HepG2 (cell line): ENCODE measurements at regions not wholly inside any gene's neighbourhood (a gene's known extent, or its start where the extent isn't known, plus 50 kb on each side); places are given as distances from the start of the nearest gene placed in this dataset.

Experiments
- ATAC-seq: fragments of 200-7000 bp; cut with Tn5 transposase; 3 replicates; pipeline ENCODE4 v1.9.1; 2020; ENCODE audit warnings: mild to moderate bottlenecking, moderate library complexity
- BruUV-seq: library from RNA; stranded (reverse); fragments of 400-500 nt; replicated peaks from 2 replicates; lab custom pipeline; 2021; lab: Mats Ljungman, UMichigan
- CTCF ChIA-PET: fragments of 300-600 bp; formaldehyde crosslinking; extraction: SDS; loops from one replicate; lab custom pipeline; 2021; ENCODE audit warnings: low total read pairs, inconsistent platforms, low intra/inter-chr PET ratio; lab: Yijun Ruan, JAX
- POLR2A ChIA-PET: fragments of 350-600 bp; sonication (Branson Sonifier 250); formaldehyde crosslinking; loops from one replicate; lab custom pipeline; 2020; ENCODE audit warnings: antibody characterized with exemption, inconsistent platforms; lab: Yijun Ruan, JAX
- DNase-seq: peaks from one replicate; pipeline ENCODE4 v3.0.0-alpha.2; 2015; ENCODE audit warnings: low spot score
- FAIRE-seq: peaks from 3 replicates; lab custom pipeline; 2011; peaks lifted over from hg19 to GRCh38; lab: Jason Lieb, UNC
- H2AFZ ChIP-seq: one replicate; pipeline ENCODE4 v1.6.1; 2011; ENCODE audit warnings: low read length, inconsistent platforms
- H3K27ac ChIP-seq: fragments of 300-600 bp; 3 replicates; pipeline ENCODE4 v1.8.0; 2011; ENCODE audit warnings: mixed run types, mild to moderate bottlenecking, mixed read lengths, low read length, inconsistent platforms; ENCODE audit not compliant: insufficient read depth; ENCODE audit errors: extremely low read length
- H3K27me3 ChIP-seq, 2 experiments: fragments of 200-600 bp in 1 of 2; 2 replicates in 1 of 2; 3 replicates in 1 of 2; pipeline versions ENCODE4 v1.6.0 to v1.8.0; 2011; ENCODE audit warnings: low read length in 2 of 2, mild to moderate bottlenecking in 2 of 2, moderate library complexity in 2 of 2, inconsistent platforms in 1 of 2; ENCODE audit not compliant: insufficient read depth in 2 of 2, control insufficient read depth in 1 of 2
- H3K36me3 ChIP-seq, 2 experiments: fragments of 200-600 bp in 1 of 2; replicated peaks in 1 of 2; 2 replicates in 1 of 2; 3 replicates in 1 of 2; pipeline versions ENCODE4 v1.5.1 to v1.8.0; 2011; ENCODE audit warnings: low read length in 2 of 2, inconsistent platforms in 1 of 2; ENCODE audit not compliant: insufficient read depth in 2 of 2, control insufficient read depth in 1 of 2
- H3K4me1 ChIP-seq: 2 replicates; pipeline ENCODE4 v1.5.1; 2012; ENCODE audit warnings: low read length, inconsistent platforms; ENCODE audit not compliant: insufficient read depth
- H3K4me2 ChIP-seq: 2 replicates; pipeline ENCODE4 v1.6.0; 2011; ENCODE audit warnings: low read depth, low read length, inconsistent platforms
- H3K4me3 ChIP-seq, 3 experiments: fragments of 200-600 bp in 1 of 3; sonication (generic), shearing (Covaris generic) in 1 of 3; replicated peaks in 1 of 3; 2 replicates each; pipeline ENCODE4 v1.5.1; 2011 to 2016; ENCODE audit warnings: low read length in 3 of 3, inconsistent platforms in 2 of 3, low read depth in 2 of 3, mild to moderate bottlenecking in 2 of 3, control low read depth in 1 of 3, mixed read lengths in 1 of 3; ENCODE audit not compliant: insufficient read depth in 1 of 3
- H3K79me2 ChIP-seq: one replicate; pipeline ENCODE4 v1.6.1; 2011; ENCODE audit warnings: low read length, inconsistent platforms; ENCODE audit not compliant: insufficient read depth
- H3K9ac ChIP-seq: 2 replicates; pipeline ENCODE4 v1.6.0; 2011; ENCODE audit warnings: mild to moderate bottlenecking, low read depth, low read length, inconsistent platforms; ENCODE audit not compliant: insufficient read depth
- H3K9me3 ChIP-seq: 2 replicates; pipeline ENCODE4 v1.5.1; 2012; ENCODE audit warnings: mild to moderate bottlenecking, low read length
- H4K20me1 ChIP-seq: 2 replicates; pipeline ENCODE4 v1.6.0; 2011; ENCODE audit warnings: inconsistent platforms, mild to moderate bottlenecking, low read length, moderate library complexity; ENCODE audit not compliant: insufficient read depth
- ADNP ChIP-seq: sonication (generic); formaldehyde crosslinking; IDR thresholded peaks from 2 replicates; pipeline ENCODE4 v1.4.0; 2020; ENCODE audit warnings: missing genetic modification reagents
- ATF1 ChIP-seq: IDR thresholded peaks from 2 replicates; pipeline ENCODE4 v1.6.1; 2016; ENCODE audit warnings: mild to moderate bottlenecking, control low read depth
- BORCS8-MEF2B ChIP-seq: sonication (generic); formaldehyde crosslinking; IDR thresholded peaks from 2 replicates; pipeline ENCODE4 v1.8.0; 2022; ENCODE audit warnings: mild to moderate bottlenecking, missing genetic modification reagents
- CBX2 ChIP-seq, 2 experiments: fragments of 200-600 bp in 1 of 2; sonication (generic); formaldehyde crosslinking in 1 of 2; IDR thresholded peaks; 2 replicates each; pipeline versions ENCODE4 v1.7.0 to v1.8.1; 2018 to 2022; ENCODE audit warnings: low read depth in 2 of 2, low read length in 1 of 2, mild to moderate bottlenecking in 1 of 2, missing genetic modification reagents in 1 of 2
- CCDC6 ChIP-seq: sonication (generic); formaldehyde crosslinking; IDR thresholded peaks from 2 replicates; pipeline ENCODE4 v1.8.1; 2022; ENCODE audit warnings: mild to moderate bottlenecking, missing genetic modification reagents, moderate library complexity
- RAD21 ChIP-seq: fragments of 450-650 bp; formaldehyde crosslinking; IDR thresholded peaks from 2 replicates; pipeline ENCODE4 v1.5.0; 2020; ENCODE audit warnings: mild to moderate bottlenecking
- RORA ChIP-seq: sonication (generic); formaldehyde crosslinking; IDR thresholded peaks from 2 replicates; pipeline ENCODE4 v1.5.0; 2020; ENCODE audit warnings: mild to moderate bottlenecking, missing genetic modification reagents, moderate library complexity
- SAFB2 ChIP-seq: sonication (generic); formaldehyde crosslinking; IDR thresholded peaks from 2 replicates; pipeline ENCODE4 v1.5.1; 2020; ENCODE audit warnings: missing genetic modification reagents, low read depth, mild to moderate bottlenecking, borderline replicate concordance
- SNAPC2 ChIP-seq: sonication (generic); formaldehyde crosslinking; IDR thresholded peaks from 2 replicates; pipeline ENCODE4 v1.8.1; 2022; ENCODE audit warnings: mild to moderate bottlenecking, missing genetic modification reagents
- TARDBP ChIP-seq: sonication (generic); formaldehyde crosslinking; IDR thresholded peaks from 2 replicates; pipeline ENCODE4 v1.8.0; 2022; ENCODE audit warnings: mild to moderate bottlenecking, missing genetic modification reagents
- TBL1XR1 ChIP-seq: fragments of 150-350 bp; IDR thresholded peaks from 2 replicates; pipeline ENCODE4 v1.6.1; 2014; ENCODE audit warnings: borderline replicate concordance, low read length; ENCODE audit not compliant: partially characterized antibody
- YEATS4 ChIP-seq: sonication (generic); formaldehyde crosslinking; IDR thresholded peaks from 2 replicates; pipeline ENCODE4 v1.4.0; 2020; ENCODE audit warnings: missing genetic modification reagents, borderline replicate concordance
- ZKSCAN1 ChIP-seq: fragments of 150-350 bp; IDR thresholded peaks from 2 replicates; pipeline ENCODE4 v1.6.1; 2014; ENCODE audit warnings: low read length
- ZNF121 ChIP-seq: sonication (generic); formaldehyde crosslinking; IDR thresholded peaks from 2 replicates; pipeline ENCODE4 v1.5.0; 2020; ENCODE audit warnings: mild to moderate bottlenecking, missing genetic modification reagents
- ZNF619 ChIP-seq: sonication (generic); formaldehyde crosslinking; IDR thresholded peaks from 2 replicates; pipeline ENCODE4 v1.4.0; 2020; ENCODE audit warnings: mild to moderate bottlenecking, missing genetic modification reagents
- ZNF781 ChIP-seq: sonication (generic); formaldehyde crosslinking; IDR thresholded peaks from 2 replicates; pipeline ENCODE4 v1.5.1; 2020; ENCODE audit warnings: borderline replicate concordance, mild to moderate bottlenecking, missing genetic modification reagents; ENCODE audit errors: not compliant biosample characterization
- WGBS: methylation state at CpG from one replicate; pipeline ENCODE4 v1.1.6; 2017; ENCODE audit warnings: low lambda C conversion rate; 5-methylcytosine and 5-hydroxymethylcytosine counted together
- in situ Hi-C: cut with HindIII; loops from 2 replicates; pipeline ENCODE4 v1.10.0; 2017; ENCODE audit warnings: low pct_unique_long_range_greater_than_20kb; ENCODE audit not compliant: extremely low pct_ligation_motif_present
- intact Hi-C: fragments of 100-400 bp; cut with micrococcal nuclease; formaldehyde crosslinking; loops from one replicate; pipeline ENCODE4 v1.10.0; 2022; ENCODE audit not compliant: unreplicated experiment
- TF ChIP-seq, protein P1 (sequence below): IDR thresholded peaks from 2 replicates; pipeline ENCODE4 v1.6.1; 2016; ENCODE audit warnings: mild to moderate bottlenecking, missing biosample characterization, missing genetic modification reagents
- TF ChIP-seq, protein P2 (sequence below): sonication (generic); formaldehyde crosslinking; IDR thresholded peaks from 2 replicates; pipeline ENCODE4 v1.4.0; 2020; ENCODE audit warnings: mild to moderate bottlenecking, missing genetic modification reagents

DNA sequence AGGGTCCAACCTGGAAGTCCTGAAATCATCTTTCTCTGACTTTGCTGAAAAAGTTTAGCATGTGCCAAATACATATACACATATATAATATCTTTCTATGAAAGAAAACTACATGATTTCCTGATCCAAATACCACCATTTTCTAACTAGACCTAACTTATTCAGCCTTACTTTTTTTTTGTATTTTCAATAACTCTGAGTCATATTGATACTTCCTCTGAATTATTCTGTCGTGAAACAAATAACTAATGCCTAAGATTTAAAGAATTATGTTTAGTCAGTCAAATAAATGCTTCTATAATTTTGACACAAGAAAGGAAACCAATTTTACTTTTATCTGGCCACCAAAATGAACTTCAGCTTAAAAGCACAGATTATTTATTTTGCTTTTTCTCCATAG, 760.2 kb upstream of the GBE1 start:
- intact Hi-C loops: no loop called here
- BruUV-seq: no TSS peak
- no peak overlapping the region for H2AFZ ChIP-seq
- H3K27ac ChIP-seq: no peak overlapping the region
- no peaks in the 10 kb centered on the region for H3K79me2 ChIP-seq
- H3K36me3 ChIP-seq: no peaks in the 10 kb centered on the region
- TF ChIP-seq TBL1XR1: no peak
- TF ChIP-seq SNAPC2 (CRISPR knock-in tag): no peak
- TF ChIP-seq ZKSCAN1: no peak
- no peak for TF ChIP-seq CBX2 (IDR thresholded peaks at IDR 0.05; ENCODE audit: low read depth, low read length)
- no peak for TF ChIP-seq CBX2 (CRISPR knock-in tag; IDR thresholded peaks at IDR 0.05; ENCODE audit: low read depth)
- TF ChIP-seq ZNF121 (CRISPR knock-in tag): no peak
- no peak for TF ChIP-seq RORA
- no peak for TF ChIP-seq SAFB2
- no peak for TF ChIP-seq ADNP (CRISPR knock-in tag)
- no peak for TF ChIP-seq YEATS4 (CRISPR knock-in tag)
- TF ChIP-seq, protein P1, sequence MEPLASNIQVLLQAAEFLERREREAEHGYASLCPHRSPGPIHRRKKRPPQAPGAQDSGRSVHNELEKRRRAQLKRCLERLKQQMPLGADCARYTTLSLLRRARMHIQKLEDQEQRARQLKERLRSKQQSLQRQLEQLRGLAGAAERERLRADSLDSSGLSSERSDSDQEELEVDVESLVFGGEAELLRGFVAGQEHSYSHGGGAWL: no peak
- TF ChIP-seq CCDC6 (CRISPR knock-in tag): no peak
- no peak for TF ChIP-seq ZNF619 (CRISPR knock-in tag)
- TF ChIP-seq BORCS8-MEF2B: no peak
- no peak for TF ChIP-seq ZNF781
- TF ChIP-seq, protein P2, sequence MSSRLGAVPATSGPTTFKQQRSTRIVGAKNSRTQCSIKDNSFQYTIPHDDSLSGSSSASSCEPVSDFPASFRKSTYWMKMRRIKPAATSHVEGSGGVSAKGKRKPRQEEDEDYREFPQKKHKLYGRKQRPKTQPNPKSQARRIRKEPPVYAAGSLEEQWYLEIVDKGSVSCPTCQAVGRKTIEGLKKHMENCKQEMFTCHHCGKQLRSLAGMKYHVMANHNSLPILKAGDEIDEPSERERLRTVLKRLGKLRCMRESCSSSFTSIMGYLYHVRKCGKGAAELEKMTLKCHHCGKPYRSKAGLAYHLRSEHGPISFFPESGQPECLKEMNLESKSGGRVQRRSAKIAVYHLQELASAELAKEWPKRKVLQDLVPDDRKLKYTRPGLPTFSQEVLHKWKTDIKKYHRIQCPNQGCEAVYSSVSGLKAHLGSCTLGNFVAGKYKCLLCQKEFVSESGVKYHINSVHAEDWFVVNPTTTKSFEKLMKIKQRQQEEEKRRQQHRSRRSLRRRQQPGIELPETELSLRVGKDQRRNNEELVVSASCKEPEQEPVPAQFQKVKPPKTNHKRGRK (CRISPR knock-in tag): no peak
- TF ChIP-seq ATF1 (CRISPR knock-in tag): no peak
- no peak for TF ChIP-seq RAD21 (CRISPR knock-in tag)
- TF ChIP-seq TARDBP (CRISPR knock-in tag): no peak
- TF ChIP-seq, all 625 proteins: peak for 0
- Histone ChIP-seq H4K20me1 (no peaks in the 10 kb centered on the region), H3K4me2 (no peak overlapping the region), H3K9ac (no peak overlapping the region), H3K27me3 (no peaks in the 10 kb centered on the region), H3K9me3 (no peaks in the 10 kb centered on the region), H3K4me3 (no peak overlapping the region), H3K4me1 (no peaks in the 10 kb centered on the region)
- ATAC-seq (no peak), FAIRE-seq (no peak), DNase-seq (no peak)
- ChIA-PET POLR2A (no interaction called here), CTCF (no interaction called here)
- 0% methylated on average over 1 of the region's 1 CpG for WGBS
- in situ Hi-C loops: no loop called here
